Stomach (tissue), 4 donors: ENCODE measurements at regions not wholly inside any gene's neighbourhood (a gene's known extent, or its start where the extent isn't known, plus 50 kb on each side); places are given as distances from the start of the nearest gene placed in this dataset.

Experiments used
- EP300 ChIP-seq: sonication (generic); formaldehyde crosslinking; IDR thresholded peaks from one replicate; pipeline ENCODE4 v1.6.1; 2017; ENCODE audit warnings: antibody characterized with exemption
- POLR2A ChIP-seq, 4 donors: fragments of 450-650 bp; IDR thresholded peaks; one replicate each; pipeline ENCODE4 v1.6.1; 2016; ENCODE audit warnings: antibody characterized with exemption in 4 of 4, control low read depth in 2 of 4, mild to moderate bottlenecking in 1 of 4, moderate library complexity in 1 of 4
- POLR2AphosphoS5 ChIP-seq, 3 donors: sonication (generic); formaldehyde crosslinking; IDR thresholded peaks; one replicate each; pipeline ENCODE4 v1.6.1; 2016; ENCODE audit warnings: antibody characterized with exemption in 3 of 3
- TF ChIP-seq, protein P1 (sequence below), 7 experiments: fragments of 450-650 bp in 4 of 7; fragments of 200-600 bp in 3 of 7; sonication (generic) in 3 of 7; IDR thresholded peaks; one replicate each; pipeline ENCODE4 v1.5.1; 2016 to 2019; ENCODE audit warnings: antibody characterized with exemption in 7 of 7, control low read depth in 2 of 7, mild to moderate bottlenecking in 1 of 7

DNA sequence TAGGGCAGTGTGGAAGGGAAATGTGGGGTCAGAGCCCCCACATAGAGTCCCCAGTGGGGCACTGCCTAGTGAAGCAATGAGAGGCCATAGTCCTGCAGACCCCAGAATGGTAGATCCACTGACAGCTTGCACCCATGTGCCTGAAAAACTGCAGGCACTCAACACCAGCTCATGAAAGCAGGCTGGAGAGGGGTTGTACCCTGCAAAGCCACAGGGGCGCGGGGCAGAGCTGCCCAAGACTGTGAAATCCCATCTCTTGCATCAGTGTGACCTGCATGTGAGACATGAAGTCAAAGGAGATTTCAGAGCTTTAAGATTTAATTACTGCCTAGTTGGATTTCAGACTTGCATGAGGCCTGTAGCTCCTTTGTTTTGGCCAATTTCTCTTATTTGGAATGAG is 224.0 kb downstream of the TXNL1 start:
- TF ChIP-seq POLR2A (IDR thresholded peaks at IDR 0.05) (no peak), POLR2AphosphoS5 (IDR thresholded peaks at IDR 0.05) (no peak), EP300 (no peak)
- TF ChIP-seq, protein P1, sequence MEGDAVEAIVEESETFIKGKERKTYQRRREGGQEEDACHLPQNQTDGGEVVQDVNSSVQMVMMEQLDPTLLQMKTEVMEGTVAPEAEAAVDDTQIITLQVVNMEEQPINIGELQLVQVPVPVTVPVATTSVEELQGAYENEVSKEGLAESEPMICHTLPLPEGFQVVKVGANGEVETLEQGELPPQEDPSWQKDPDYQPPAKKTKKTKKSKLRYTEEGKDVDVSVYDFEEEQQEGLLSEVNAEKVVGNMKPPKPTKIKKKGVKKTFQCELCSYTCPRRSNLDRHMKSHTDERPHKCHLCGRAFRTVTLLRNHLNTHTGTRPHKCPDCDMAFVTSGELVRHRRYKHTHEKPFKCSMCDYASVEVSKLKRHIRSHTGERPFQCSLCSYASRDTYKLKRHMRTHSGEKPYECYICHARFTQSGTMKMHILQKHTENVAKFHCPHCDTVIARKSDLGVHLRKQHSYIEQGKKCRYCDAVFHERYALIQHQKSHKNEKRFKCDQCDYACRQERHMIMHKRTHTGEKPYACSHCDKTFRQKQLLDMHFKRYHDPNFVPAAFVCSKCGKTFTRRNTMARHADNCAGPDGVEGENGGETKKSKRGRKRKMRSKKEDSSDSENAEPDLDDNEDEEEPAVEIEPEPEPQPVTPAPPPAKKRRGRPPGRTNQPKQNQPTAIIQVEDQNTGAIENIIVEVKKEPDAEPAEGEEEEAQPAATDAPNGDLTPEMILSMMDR (IDR thresholded peaks at IDR 0.05), result no peak
